ENCODE measurements at regions not wholly inside any gene's neighbourhood (a gene's known extent, or its start where the extent isn't known, plus 50 kb on each side); places are given as distances from the start of the nearest gene placed in this dataset.

GRCh38 chr3:191775451-191776233, 314.7 kb downstream of the PYDC2 start:
- no peak overlapping the region for H3K4me3 ChIP-seq (ENCODE audit: low read depth, low read length)
- TF ChIP-seq, protein P1, sequence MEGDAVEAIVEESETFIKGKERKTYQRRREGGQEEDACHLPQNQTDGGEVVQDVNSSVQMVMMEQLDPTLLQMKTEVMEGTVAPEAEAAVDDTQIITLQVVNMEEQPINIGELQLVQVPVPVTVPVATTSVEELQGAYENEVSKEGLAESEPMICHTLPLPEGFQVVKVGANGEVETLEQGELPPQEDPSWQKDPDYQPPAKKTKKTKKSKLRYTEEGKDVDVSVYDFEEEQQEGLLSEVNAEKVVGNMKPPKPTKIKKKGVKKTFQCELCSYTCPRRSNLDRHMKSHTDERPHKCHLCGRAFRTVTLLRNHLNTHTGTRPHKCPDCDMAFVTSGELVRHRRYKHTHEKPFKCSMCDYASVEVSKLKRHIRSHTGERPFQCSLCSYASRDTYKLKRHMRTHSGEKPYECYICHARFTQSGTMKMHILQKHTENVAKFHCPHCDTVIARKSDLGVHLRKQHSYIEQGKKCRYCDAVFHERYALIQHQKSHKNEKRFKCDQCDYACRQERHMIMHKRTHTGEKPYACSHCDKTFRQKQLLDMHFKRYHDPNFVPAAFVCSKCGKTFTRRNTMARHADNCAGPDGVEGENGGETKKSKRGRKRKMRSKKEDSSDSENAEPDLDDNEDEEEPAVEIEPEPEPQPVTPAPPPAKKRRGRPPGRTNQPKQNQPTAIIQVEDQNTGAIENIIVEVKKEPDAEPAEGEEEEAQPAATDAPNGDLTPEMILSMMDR (IDR thresholded peaks at IDR 0.05; ENCODE audit: insufficient read depth, low read depth, low read length): no peak
- DNase-seq (ENCODE audit: low read depth): no peak

DNA sequence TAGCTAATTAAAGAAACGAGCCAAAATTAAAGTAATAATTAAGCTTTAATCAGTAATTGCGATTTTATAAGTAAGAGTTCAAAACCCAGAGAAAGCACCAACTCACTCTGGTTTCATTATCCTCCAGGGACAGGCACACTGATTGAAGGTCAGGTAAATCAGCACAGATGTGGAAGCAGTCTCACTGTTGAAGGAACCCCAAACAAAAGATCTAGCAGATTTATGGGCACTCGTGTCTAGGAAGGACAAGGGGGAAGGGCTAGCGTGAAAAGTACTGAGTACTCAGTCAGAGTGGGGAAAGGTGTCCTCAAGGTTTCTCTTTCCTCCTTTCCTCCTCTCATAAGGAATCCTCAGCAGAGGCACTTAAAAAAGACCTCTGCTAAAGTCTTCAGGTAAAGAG, 320.1 kb downstream of the PYDC2 start:
- no peak for DNase-seq (ENCODE audit: low read depth)
- TF ChIP-seq, protein P1 (IDR thresholded peaks at IDR 0.05; ENCODE audit: insufficient read depth, low read depth, low read length): no peak
- H3K4me3 ChIP-seq (ENCODE audit: low read depth, low read length): no peak overlapping the region

GRCh38 chr3:191783024-191783423, 322.1 kb downstream of the PYDC2 start:
- H3K4me3 ChIP-seq (ENCODE audit: low read depth, low read length): no peak overlapping the region
- DNase-seq (ENCODE audit: low read depth): no peak
- TF ChIP-seq, protein P1 (IDR thresholded peaks at IDR 0.05; ENCODE audit: insufficient read depth, low read depth, low read length): no peak

- TF ChIP-seq, protein P1 (IDR thresholded peaks at IDR 0.05; ENCODE audit: insufficient read depth, low read depth, low read length): no peak
Observed at GRCh38 chr3:191790934-191791333, 330.0 kb downstream of the PYDC2 start.

GRCh38 chr3:191792580-191792979, 331.6 kb downstream of the PYDC2 start:
- no peak for DNase-seq (ENCODE audit: low read depth)
- TF ChIP-seq, protein P1 (IDR thresholded peaks at IDR 0.05; ENCODE audit: insufficient read depth, low read depth, low read length): no peak
- H3K4me3 ChIP-seq (ENCODE audit: low read depth, low read length): no peak overlapping the region

More at GRCh38 chr3:191790934-191791333, 330.0 kb downstream of the PYDC2 start:
- DNase-seq (ENCODE audit: low read depth): no peak
- H3K4me3 ChIP-seq (ENCODE audit: low read depth, low read length): no peak overlapping the region

GRCh38 chr3:191795196-191795595, 334.2 kb downstream of the PYDC2 start:
- TF ChIP-seq, protein P1 (IDR thresholded peaks at IDR 0.05; ENCODE audit: insufficient read depth, low read depth, low read length): no peak
- H3K4me3 ChIP-seq (ENCODE audit: low read depth, low read length): no peak overlapping the region
- no peak for DNase-seq (ENCODE audit: low read depth)

DNA sequence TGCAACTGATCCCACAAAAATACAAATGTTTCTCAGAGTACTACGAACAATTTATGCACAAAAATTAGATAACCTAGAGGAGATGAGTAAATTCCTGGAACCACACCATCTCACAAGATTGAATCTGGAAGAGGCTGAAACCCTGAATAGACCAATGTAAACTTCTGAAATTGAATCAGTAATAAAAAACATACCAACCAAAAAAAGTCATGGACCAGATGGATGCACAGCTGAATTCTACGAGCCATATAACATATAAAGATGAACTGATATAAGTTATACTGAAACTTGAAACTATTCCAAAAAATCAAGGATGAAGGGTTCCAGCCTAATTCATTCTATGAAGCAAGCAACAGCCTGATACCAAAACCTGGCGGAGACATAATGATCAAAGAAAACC, 336.3 kb downstream of the PYDC2 start:
- TF ChIP-seq, protein P1 (IDR thresholded peaks at IDR 0.05; ENCODE audit: insufficient read depth, low read depth, low read length): no peak
- no peak for DNase-seq (ENCODE audit: low read depth)
- no peak overlapping the region for H3K4me3 ChIP-seq (ENCODE audit: low read depth, low read length)
